GM12864 (cell line): ENCODE measurements at regions not wholly inside any gene's neighbourhood (a gene's known extent, or its start where the extent isn't known, plus 50 kb on each side); places are given as distances from the start of the nearest gene placed in this dataset.

Experiments
- DNase-seq: peaks from one replicate; pipeline ENCODE4 v3.0.0-alpha.2; 2011; ENCODE audit warnings: low read depth
- H3K4me3 ChIP-seq: 2 replicates; pipeline ENCODE4 v1.5.1; 2011; ENCODE audit warnings: mild to moderate bottlenecking, low read depth, low read length, control low read depth
- TF ChIP-seq, protein P1 (sequence below): IDR thresholded peaks from 2 replicates; pipeline ENCODE4 v1.5.1; 2011; ENCODE audit warnings: low read depth, mild to moderate bottlenecking, moderate library complexity, low read length, control low read depth, inconsistent platforms; ENCODE audit errors: missing control alignments

DNA sequence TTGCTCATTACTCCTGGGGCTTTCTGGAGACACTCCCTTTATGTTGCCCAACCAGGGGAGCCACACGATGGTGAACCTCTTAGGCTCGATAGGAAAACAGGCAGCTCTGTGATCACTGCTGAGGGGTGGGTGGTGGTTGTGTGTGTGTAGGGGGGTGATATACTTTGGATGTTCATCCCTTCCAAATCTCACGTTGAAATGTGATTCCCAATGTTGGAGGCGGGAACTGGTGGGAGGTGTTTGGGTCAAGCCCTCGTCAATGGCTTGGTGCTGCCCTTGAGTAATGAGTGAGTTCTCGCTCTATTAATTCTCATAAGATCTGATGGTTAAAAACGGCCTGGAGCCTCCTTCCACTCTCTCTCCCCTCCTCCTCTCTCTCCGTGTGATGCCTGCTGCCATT lies 204.0 kb upstream of the B3GAT1 start:
- no peak for DNase-seq
- H3K4me3 ChIP-seq: no peak overlapping the region
- TF ChIP-seq, protein P1, sequence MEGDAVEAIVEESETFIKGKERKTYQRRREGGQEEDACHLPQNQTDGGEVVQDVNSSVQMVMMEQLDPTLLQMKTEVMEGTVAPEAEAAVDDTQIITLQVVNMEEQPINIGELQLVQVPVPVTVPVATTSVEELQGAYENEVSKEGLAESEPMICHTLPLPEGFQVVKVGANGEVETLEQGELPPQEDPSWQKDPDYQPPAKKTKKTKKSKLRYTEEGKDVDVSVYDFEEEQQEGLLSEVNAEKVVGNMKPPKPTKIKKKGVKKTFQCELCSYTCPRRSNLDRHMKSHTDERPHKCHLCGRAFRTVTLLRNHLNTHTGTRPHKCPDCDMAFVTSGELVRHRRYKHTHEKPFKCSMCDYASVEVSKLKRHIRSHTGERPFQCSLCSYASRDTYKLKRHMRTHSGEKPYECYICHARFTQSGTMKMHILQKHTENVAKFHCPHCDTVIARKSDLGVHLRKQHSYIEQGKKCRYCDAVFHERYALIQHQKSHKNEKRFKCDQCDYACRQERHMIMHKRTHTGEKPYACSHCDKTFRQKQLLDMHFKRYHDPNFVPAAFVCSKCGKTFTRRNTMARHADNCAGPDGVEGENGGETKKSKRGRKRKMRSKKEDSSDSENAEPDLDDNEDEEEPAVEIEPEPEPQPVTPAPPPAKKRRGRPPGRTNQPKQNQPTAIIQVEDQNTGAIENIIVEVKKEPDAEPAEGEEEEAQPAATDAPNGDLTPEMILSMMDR: no peak

DNA sequence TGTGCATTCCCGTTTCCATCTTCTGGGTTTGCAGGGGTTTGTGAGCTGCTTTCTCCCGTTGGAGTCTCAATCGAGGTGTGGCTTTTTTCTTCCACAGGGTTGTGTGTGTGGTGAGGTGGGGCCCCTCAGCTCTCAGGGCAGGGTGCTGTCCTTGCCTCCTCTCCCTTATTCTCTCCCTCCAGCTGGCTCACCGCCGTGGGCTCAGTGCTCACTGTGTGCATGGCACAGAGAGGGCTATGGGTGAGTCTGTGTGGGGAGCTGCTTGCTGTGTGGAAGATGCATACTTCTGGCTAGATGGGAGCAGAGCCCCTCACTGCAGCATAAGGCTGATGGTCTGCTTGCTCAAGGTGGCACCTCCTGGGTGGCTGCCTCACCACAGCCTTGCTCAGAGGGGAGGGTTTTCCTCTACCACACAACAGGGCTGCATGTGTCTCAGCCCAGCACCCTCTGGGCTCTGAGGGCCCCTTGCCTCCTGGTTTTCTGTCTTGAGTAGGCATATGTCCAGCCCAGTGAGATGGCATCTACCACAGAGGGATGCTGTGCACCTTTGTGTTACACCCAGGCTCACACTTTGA lies 203.1 kb upstream of the B3GAT1 start:
- TF ChIP-seq, protein P1: no peak
- no peak for DNase-seq
- H3K4me3 ChIP-seq: no peak overlapping the region

DNA sequence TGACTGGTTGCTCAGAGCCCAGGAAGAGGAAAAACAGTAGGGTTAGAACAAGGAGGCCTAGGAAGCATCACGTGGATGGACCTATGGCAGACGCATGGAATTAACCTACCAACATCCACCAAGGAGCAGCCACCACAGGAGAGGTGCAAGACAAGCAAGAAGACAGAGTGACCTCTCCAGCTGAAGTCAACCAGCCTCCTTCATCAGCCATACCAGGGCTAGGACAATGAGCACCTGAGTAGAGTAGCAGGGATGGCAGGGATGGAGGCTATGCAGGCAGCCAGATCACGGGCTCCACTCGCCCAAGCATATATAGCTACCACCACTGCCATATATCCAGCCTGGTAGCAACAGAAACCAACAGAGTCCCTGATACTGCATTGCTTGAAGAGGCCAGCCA lies 202.1 kb upstream of the B3GAT1 start:
- TF ChIP-seq, protein P1: no peak
- H3K4me3 ChIP-seq: no peak overlapping the region
- DNase-seq: no peak

DNA sequence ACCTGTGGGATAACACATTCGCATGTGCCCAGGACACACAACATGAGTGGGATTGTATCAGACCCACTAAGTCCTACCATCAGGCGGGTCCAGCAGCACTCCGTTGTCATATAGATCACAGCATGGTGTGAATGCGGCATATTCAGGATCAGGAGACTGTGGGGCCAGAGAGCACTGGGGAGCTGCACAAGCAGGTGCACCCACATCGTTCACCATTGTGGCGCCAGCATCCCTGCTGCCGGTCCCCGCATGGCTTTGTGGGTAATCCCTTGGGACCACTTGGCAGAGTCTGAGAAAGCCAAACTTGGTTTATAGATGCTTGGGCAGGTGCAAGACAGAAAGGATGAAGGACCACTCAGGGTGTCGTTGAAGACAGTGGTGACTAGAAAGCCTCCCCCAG lies 201.6 kb upstream of the B3GAT1 start:
- no peak for DNase-seq
- TF ChIP-seq, protein P1: no peak
- no peak overlapping the region for H3K4me3 ChIP-seq

DNA sequence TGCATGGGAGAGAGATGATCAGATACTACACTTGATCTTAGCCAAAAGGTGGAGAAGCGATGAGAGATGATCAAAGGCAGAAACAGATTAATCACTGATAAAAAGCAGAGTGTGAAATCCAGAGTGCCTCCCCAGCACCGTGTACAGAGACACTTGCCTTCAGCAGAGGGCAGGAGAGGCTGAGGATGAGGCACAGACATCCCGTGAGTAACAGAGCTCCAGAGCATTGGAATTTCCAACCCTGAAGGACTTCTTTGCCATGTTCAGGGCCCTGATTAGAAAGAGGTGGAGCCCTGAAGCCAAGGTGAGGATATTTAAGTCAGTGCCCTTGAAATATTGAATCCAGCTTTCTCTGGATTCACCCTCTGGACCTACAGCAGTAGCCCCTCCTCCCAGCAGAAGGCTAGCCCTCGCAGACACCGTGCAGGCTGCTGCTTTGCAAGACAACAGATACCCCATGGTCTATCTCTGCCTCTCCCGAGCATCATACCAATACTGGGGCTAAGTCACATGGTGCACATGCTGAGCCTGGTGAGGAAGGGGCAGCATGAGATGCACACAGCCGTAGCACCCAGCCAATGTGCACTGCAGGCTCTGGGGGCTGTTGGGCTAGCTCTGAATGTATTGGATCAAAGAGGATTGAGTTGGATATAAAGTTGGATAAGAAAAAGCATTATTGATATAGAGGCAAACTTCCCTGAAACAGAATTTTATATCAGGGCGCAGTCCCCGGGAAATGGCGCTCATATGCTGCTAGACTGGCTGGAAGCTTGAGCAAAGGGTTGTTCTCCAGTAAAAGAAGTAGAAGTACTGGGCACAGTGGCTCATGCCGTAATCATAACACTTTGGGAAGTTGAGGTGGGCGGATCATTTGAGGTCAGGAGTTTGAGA lies 200.3 kb upstream of the B3GAT1 start:
- TF ChIP-seq, protein P1: no peak
- H3K4me3 ChIP-seq: no peak overlapping the region
- no peak for DNase-seq

DNA sequence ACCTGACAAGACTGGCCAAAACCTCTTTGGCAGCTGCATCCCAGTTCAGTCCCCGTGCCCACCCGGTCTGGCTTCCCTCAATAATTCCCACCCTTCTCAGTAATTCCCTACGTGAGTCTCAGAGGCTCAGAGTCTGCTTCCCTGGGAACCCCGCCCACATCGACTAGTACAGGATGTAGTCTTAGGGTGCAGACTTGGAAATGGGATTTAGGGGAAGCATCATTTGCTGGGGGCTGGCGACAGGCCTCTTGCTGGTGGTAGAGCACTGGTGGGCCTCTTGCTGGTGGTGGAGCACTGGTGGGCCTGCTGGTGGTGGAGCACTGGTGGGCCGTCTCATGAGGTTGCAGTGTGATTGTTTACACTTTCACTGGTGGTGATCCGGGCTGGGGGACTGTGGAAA lies 199.5 kb upstream of the B3GAT1 start:
- H3K4me3 ChIP-seq: no peak overlapping the region
- TF ChIP-seq, protein P1: no peak
- DNase-seq: no peak
